Brain microvascular endothelial cell (primary cell): ENCODE measurements at regions not wholly inside any gene's neighbourhood (a gene's known extent, or its start where the extent isn't known, plus 50 kb on each side); places are given as distances from the start of the nearest gene placed in this dataset.
"Not testable (repeated sequence)": the region's sequence is repeated elsewhere in the genome, so short reads cannot be mapped to it uniquely, and the experiment has no call there.

Experiments used
- DNase-seq: peaks from one replicate; pipeline ENCODE4 v3.0.0-alpha.2; 2020
- H3K27ac ChIP-seq: fragments of 250-450 bp; sonication (Bioruptor Pico); 2 replicates; pipeline ENCODE4 v1.5.1; 2020; ENCODE audit warnings: mild to moderate bottlenecking, moderate library complexity
- H3K27me3 ChIP-seq: fragments of 250-450 bp; sonication (Bioruptor Pico); replicated peaks from 2 replicates; pipeline ENCODE4 v1.5.1; 2020; ENCODE audit warnings: mild to moderate bottlenecking
- H3K36me3 ChIP-seq: fragments of 250-450 bp; sonication (Bioruptor Pico); replicated peaks from 2 replicates; pipeline ENCODE4 v1.5.1; 2020; ENCODE audit warnings: mild to moderate bottlenecking
- H3K4me3 ChIP-seq: 2 replicates; pipeline ENCODE4 v1.5.1; 2011; ENCODE audit warnings: low read depth, mild to moderate bottlenecking, control low read depth, low read length, moderate library complexity
- in situ Hi-C: cut with HindIII; loops from 2 replicates; pipeline ENCODE4 v1.10.0; 2017; ENCODE audit warnings: low sequenced_read_pairs, low pct_ligation_motif_present
- TF ChIP-seq, protein P1 (sequence below): IDR thresholded peaks from 2 replicates; pipeline ENCODE4 v1.5.1; 2011; ENCODE audit warnings: low read depth, mild to moderate bottlenecking, moderate library complexity, low read length, control low read depth, inconsistent platforms; ENCODE audit errors: missing control alignments

DNA sequence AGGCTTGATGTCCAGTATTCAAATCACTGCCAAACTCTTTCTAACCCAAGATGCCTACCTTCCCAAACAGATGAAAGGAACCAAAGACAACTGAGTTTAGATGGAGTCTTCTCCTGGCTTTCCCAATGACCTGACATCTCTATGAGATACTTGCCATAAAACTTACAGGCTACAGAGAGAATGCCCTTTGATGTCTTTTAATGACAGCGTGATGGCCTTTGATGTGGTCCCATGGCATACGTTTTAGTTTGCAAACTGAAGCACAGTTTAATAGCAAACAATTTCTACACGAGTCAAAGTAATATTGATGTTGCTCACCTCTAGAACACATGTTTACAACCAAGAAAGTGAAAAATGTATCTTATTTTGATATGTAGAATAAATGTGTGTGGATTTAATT, 73.2 kb downstream of the ZIC4 start:
- Histone ChIP-seq H3K27me3 (no peaks in the 10 kb centered on the region), H3K27ac (no peak overlapping the region), H3K36me3 (no peaks in the 10 kb centered on the region), H3K4me3 (no peak overlapping the region)
- no peak for DNase-seq
- in situ Hi-C loops = no loop called here
- TF ChIP-seq, protein P1, sequence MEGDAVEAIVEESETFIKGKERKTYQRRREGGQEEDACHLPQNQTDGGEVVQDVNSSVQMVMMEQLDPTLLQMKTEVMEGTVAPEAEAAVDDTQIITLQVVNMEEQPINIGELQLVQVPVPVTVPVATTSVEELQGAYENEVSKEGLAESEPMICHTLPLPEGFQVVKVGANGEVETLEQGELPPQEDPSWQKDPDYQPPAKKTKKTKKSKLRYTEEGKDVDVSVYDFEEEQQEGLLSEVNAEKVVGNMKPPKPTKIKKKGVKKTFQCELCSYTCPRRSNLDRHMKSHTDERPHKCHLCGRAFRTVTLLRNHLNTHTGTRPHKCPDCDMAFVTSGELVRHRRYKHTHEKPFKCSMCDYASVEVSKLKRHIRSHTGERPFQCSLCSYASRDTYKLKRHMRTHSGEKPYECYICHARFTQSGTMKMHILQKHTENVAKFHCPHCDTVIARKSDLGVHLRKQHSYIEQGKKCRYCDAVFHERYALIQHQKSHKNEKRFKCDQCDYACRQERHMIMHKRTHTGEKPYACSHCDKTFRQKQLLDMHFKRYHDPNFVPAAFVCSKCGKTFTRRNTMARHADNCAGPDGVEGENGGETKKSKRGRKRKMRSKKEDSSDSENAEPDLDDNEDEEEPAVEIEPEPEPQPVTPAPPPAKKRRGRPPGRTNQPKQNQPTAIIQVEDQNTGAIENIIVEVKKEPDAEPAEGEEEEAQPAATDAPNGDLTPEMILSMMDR = no peak

DNA sequence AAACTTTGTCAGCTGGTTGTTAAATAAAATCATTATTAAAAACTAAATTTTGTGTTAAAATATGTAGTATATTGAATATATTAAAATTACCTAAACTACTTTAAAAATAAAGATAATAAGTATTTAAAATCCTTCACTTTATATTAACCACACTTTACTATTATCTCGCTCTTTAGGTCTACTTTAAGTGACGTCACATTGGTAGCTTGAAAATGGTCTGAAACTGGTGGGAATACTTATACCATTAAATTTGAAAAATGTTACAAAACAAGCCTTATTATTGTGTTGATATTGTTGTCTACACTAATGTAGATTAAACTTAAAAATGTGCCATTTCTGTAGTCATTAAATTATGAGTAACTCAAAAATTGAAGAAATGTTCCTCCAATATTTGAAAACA, 77.6 kb downstream of the ZIC4 start:
- no peaks in the 10 kb centered on the region for H3K36me3 ChIP-seq
- DNase-seq = no peak
- TF ChIP-seq, protein P1 = no peak
- in situ Hi-C loops = no loop called here
- no peak overlapping the region for H3K4me3 ChIP-seq
- no peaks in the 10 kb centered on the region for H3K27me3 ChIP-seq
- no peak overlapping the region for H3K27ac ChIP-seq

DNA sequence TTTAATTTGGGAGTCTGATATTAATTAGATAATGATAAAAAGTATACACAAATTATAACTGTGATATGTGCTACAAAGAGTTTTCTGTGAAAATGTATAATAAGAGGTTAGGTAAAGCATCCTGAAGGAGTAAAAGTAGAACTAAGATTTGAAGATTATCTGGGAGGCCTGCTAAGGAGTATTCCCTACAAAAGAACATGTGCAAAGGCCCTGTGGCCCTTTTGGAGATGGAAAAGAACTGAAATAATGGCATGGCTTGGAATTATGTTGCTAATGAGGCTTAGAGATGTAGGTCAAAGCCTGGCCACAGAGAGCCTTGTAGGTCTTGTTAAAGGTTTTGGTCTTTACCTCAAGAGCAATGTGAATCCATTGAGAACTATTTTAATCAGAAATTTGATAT, 82.0 kb downstream of the ZIC4 start:
- in situ Hi-C loops = no loop called here
- TF ChIP-seq, protein P1 = no peak
- H3K4me3 ChIP-seq = no peak overlapping the region
- H3K27ac ChIP-seq = no peak overlapping the region
- DNase-seq = no peak
- H3K36me3 ChIP-seq = no peaks in the 10 kb centered on the region
- no peaks in the 10 kb centered on the region for H3K27me3 ChIP-seq

DNA sequence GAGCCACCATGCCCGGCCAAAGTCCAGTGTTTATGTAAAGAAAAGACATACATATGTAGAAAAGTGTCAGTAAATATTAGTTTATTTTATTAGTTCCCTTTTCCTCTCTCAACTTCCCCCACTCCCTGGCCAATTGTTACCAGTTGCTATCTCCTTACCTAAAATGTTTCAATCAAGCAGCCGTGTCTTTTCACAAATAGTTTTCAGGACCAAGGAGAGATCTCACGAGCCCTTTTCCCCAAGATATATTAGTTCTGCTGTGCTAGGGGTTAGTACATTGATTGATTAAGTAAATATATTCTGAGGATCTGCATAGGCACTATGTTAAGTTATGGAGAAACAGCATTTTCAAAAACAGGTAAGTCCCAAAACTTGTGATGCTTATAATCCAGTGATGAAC, 87.4 kb downstream of the ZIC4 start:
- in situ Hi-C loops = no loop called here
- Histone ChIP-seq H3K4me3 (no peak overlapping the region), H3K27ac (no peak overlapping the region), H3K27me3 (no peaks in the 10 kb centered on the region), H3K36me3 (no peaks in the 10 kb centered on the region)
- DNase-seq = no peak
- TF ChIP-seq, protein P1 = no peak

DNA sequence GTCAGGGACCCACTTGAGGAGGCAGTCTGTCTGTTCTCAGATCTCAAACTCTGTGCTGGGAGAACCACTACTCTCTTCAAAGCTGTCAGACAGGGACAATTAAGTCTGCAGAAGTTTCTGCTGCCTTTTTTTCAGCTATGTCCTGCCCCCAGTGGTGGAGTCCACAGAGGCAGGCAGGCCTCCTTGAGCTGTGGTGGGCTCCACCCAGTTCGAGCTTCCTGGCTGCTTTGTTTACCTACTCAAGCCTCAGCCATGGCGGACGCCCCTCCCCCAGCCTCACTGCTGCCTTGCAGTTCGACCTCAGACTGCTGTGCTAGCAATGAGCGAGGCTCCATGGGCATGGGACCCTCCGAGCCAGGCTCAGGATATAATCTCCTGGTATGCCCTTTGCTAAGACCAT, 89.3 kb downstream of the ZIC4 start:
- H3K36me3 ChIP-seq, DNase-seq, H3K27me3 ChIP-seq, in situ Hi-C loops, H3K27ac ChIP-seq, H3K4me3 ChIP-seq: not testable (repeated sequence)

DNA sequence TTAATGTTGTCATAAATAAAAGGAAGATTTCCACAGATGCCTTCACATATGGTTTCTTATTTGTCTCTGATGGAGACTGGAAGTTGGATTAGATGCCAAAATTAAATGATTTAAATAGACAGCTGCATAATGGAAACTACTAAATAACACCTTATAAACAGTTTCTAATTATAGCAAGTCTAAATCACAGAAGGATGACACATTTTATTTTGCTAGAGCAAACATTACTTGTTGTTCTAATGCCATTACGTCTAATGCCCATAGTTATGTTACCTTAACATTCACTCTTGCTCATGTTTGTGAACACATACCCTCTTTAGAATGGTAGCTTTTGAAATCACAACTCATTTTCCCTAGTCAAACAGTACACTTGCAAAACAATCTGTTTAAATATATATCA, 92.8 kb downstream of the ZIC4 start:
- no peak for DNase-seq
- no peaks in the 10 kb centered on the region for H3K27me3 ChIP-seq
- H3K36me3 ChIP-seq = no peaks in the 10 kb centered on the region
- in situ Hi-C loops = no loop called here
- H3K27ac ChIP-seq = no peak overlapping the region
- TF ChIP-seq, protein P1 = no peak
- no peak overlapping the region for H3K4me3 ChIP-seq
